K562 (cell line): ENCODE measurements at regions not wholly inside any gene's neighbourhood (a gene's known extent, or its start where the extent isn't known, plus 50 kb on each side); places are given as distances from the start of the nearest gene placed in this dataset.

Experiments used
- ATAC-seq: fragments of 200-7000 bp; cut with Tn5 transposase; 3 replicates; pipeline ENCODE4 v1.9.1; 2020; ENCODE audit warnings: moderate library complexity
- BruUV-seq: library from RNA; stranded (reverse); fragments of 400-500 nt; replicated peaks from 2 replicates; lab custom pipeline; 2021; lab: Mats Ljungman, UMichigan
- CTCF ChIA-PET: fragments of 300-600 bp; formaldehyde crosslinking; extraction: SDS; loops from one replicate; lab custom pipeline; 2021; ENCODE audit warnings: low intra/inter-chr PET ratio; lab: Yijun Ruan, JAX
- POLR2A ChIA-PET: fragments of 300-600, 350-650 bp; sonication (Branson Sonifier 250); formaldehyde crosslinking; extraction: SDS; loops from one replicate; lab custom pipeline; 2021; ENCODE audit warnings: antibody characterized with exemption, inconsistent platforms; lab: Yijun Ruan, JAX
- DNase-seq, 4 experiments: peaks; one replicate each; pipeline versions ENCODE4 v3.0.0 to v3.0.0-alpha.2; 2011 to 2018; ENCODE audit warnings: low spot score in 3 of 4, mixed read lengths in 3 of 4; ENCODE audit errors: extremely low read depth in 1 of 4
- FAIRE-seq: peaks from 2 replicates; lab custom pipeline; 2011; peaks lifted over from hg19 to GRCh38; lab: Jason Lieb, UNC
- H2AFZ ChIP-seq: 2 replicates; pipeline ENCODE4 v1.6.0; 2011; ENCODE audit warnings: low read depth, low read length, control low read depth, inconsistent platforms
- H3K27ac ChIP-seq: fragments of 200-600 bp; 3 replicates; pipeline ENCODE4 v1.8.0; 2011; ENCODE audit warnings: low read depth, mild to moderate bottlenecking, control low read depth, inconsistent platforms, low read length, moderate library complexity, mixed read lengths; ENCODE audit errors: extremely low read depth
- H3K27me3 ChIP-seq, 2 experiments: fragments of 300-600 bp in 1 of 2; 2 replicates in 1 of 2; 3 replicates in 1 of 2; pipeline versions ENCODE4 v1.6.0 to v1.8.0; 2011; ENCODE audit warnings: inconsistent platforms in 2 of 2, low read length in 2 of 2, mild to moderate bottlenecking in 1 of 2, mixed read lengths in 1 of 2, moderate library complexity in 1 of 2; ENCODE audit not compliant: control insufficient read depth in 2 of 2, insufficient read depth in 2 of 2
- H3K36me3 ChIP-seq: fragments of 300-600 bp; 3 replicates; pipeline ENCODE4 v1.8.0; 2011; ENCODE audit warnings: mild to moderate bottlenecking, low read length, inconsistent platforms; ENCODE audit not compliant: control insufficient read depth, insufficient read depth
- H3K4me1 ChIP-seq, 2 experiments: fragments of 200-600 bp in 1 of 2; replicated peaks in 1 of 2; 2 replicates in 1 of 2; 3 replicates in 1 of 2; pipeline versions ENCODE4 v1.5.1 to v1.8.0; 2011; ENCODE audit warnings: inconsistent platforms in 2 of 2, low read length in 2 of 2, mild to moderate bottlenecking in 1 of 2, mixed read lengths in 1 of 2, moderate library complexity in 1 of 2; ENCODE audit not compliant: control insufficient read depth in 2 of 2, insufficient read depth in 2 of 2
- H3K4me2 ChIP-seq: 2 replicates; pipeline ENCODE4 v1.6.1; 2011; ENCODE audit warnings: low read length, control low read depth, inconsistent platforms, mixed read lengths; ENCODE audit not compliant: insufficient read depth
- H3K4me3 ChIP-seq: fragments of 200-600 bp; sonication (generic), shearing (Covaris generic); 2 replicates; pipeline ENCODE4 v1.5.1; 2016; ENCODE audit warnings: control low read depth, inconsistent platforms
- H3K79me2 ChIP-seq: fragments of 200-600 bp; 3 replicates; pipeline ENCODE4 v1.8.0; 2011; ENCODE audit warnings: low read length, inconsistent platforms; ENCODE audit not compliant: control insufficient read depth, insufficient read depth
- H3K9ac ChIP-seq, 2 experiments: 2 replicates each; pipeline versions ENCODE4 v1.6.0 to v1.6.1; 2011; ENCODE audit warnings: low read depth in 2 of 2, low read length in 2 of 2, control low read depth in 1 of 2, inconsistent platforms in 1 of 2, mild to moderate bottlenecking in 1 of 2, mixed read lengths in 1 of 2; ENCODE audit not compliant: insufficient read depth in 1 of 2
- H3K9me1 ChIP-seq: one replicate; pipeline ENCODE4 v1.6.0; 2011; ENCODE audit warnings: inconsistent platforms, mild to moderate bottlenecking, low read length, moderate library complexity; ENCODE audit not compliant: control insufficient read depth, insufficient read depth
- H3K9me3 ChIP-seq: replicated peaks from 2 replicates; pipeline ENCODE4 v1.5.1; 2011; ENCODE audit warnings: low read depth, low read length, inconsistent platforms; ENCODE audit not compliant: control insufficient read depth, insufficient read depth
- H4K20me1 ChIP-seq: replicated peaks from 2 replicates; pipeline ENCODE4 v1.6.1; 2011; ENCODE audit warnings: low read length, inconsistent platforms, mixed read lengths; ENCODE audit not compliant: control insufficient read depth, insufficient read depth
- EZH2 ChIP-seq: IDR thresholded peaks from 2 replicates; pipeline ENCODE4 v1.6.1; 2012; ENCODE audit warnings: low read depth, mild to moderate bottlenecking, inconsistent platforms, low read length, borderline replicate concordance
- GABPB1 ChIP-seq: sonication (generic); formaldehyde crosslinking; IDR thresholded peaks from 2 replicates; pipeline ENCODE4 v1.8.0; 2022; ENCODE audit warnings: mild to moderate bottlenecking, missing genetic modification reagents
- HCFC1 ChIP-seq: IDR thresholded peaks from 2 replicates; pipeline ENCODE4 v1.6.1; 2012; ENCODE audit warnings: low read depth, low read length, improper control_type of control experiment
- HDAC2 ChIP-seq: fragments of 450-650 bp; IDR thresholded peaks from 2 replicates; pipeline ENCODE4 v1.6.1; 2016; ENCODE audit warnings: mild to moderate bottlenecking
- MAFG ChIP-seq: fragments of 450-650 bp; conservative IDR thresholded peaks from 2 replicates; pipeline ENCODE4 v1.6.1; 2016; ENCODE audit warnings: missing genetic modification characterization, missing compliant biosample characterization
- MCM2 ChIP-seq: fragments of 450-650 bp; IDR thresholded peaks from 2 replicates; pipeline ENCODE4 v1.6.1; 2017; ENCODE audit warnings: low read depth, mild to moderate bottlenecking
- MTA1 ChIP-seq: fragments of 450-650 bp; IDR thresholded peaks from 2 replicates; pipeline ENCODE4 v1.6.1; 2017; ENCODE audit warnings: borderline replicate concordance
- RBFOX2 ChIP-seq: fragments of 200-400 bp; formaldehyde crosslinking; IDR thresholded peaks from 2 replicates; pipeline ENCODE4 v1.6.1; 2017; ENCODE audit warnings: low read depth, mild to moderate bottlenecking, low read length, moderate library complexity
- STAG1 ChIP-seq: sonication (generic); formaldehyde crosslinking; IDR thresholded peaks from 2 replicates; pipeline ENCODE4 v1.5.0; 2020; ENCODE audit warnings: missing genetic modification reagents, borderline replicate concordance
- ZFP36 ChIP-seq: fragments of 150-350 bp; IDR thresholded peaks from 2 replicates; pipeline ENCODE4 v1.6.1; 2018; ENCODE audit warnings: low read length, low read depth; ENCODE audit not compliant: partially characterized antibody
- ZNF766 ChIP-seq: fragments of 200-800 bp; sonication (Bioruptor generic); conservative IDR thresholded peaks from 2 replicates; pipeline ENCODE4 v1.6.1; 2016; ENCODE audit warnings: missing genetic modification characterization, missing compliant biosample characterization
- WGBS: fragments of 100-300 bp; shearing (Covaris generic); methylation state at CpG from one replicate; pipeline ENCODE4 v1.1.6; 2016; ENCODE audit warnings: low coverage, mixed read lengths; ENCODE audit not compliant: insufficient coverage; ENCODE audit errors: missing lambda C conversion rate; 5-methylcytosine and 5-hydroxymethylcytosine counted together
- in situ Hi-C: fragments of 300-500 bp; cut with MboI; formaldehyde crosslinking; loops from 4 replicates; pipeline ENCODE4 v1.15.0; 2018; ENCODE audit warnings: inconsistent platforms, mixed read lengths
- intact Hi-C: fragments of 100-400 bp; cut with micrococcal nuclease; formaldehyde crosslinking; loops from 2 replicates; pipeline ENCODE4 v1.14.2; 2022

DNA sequence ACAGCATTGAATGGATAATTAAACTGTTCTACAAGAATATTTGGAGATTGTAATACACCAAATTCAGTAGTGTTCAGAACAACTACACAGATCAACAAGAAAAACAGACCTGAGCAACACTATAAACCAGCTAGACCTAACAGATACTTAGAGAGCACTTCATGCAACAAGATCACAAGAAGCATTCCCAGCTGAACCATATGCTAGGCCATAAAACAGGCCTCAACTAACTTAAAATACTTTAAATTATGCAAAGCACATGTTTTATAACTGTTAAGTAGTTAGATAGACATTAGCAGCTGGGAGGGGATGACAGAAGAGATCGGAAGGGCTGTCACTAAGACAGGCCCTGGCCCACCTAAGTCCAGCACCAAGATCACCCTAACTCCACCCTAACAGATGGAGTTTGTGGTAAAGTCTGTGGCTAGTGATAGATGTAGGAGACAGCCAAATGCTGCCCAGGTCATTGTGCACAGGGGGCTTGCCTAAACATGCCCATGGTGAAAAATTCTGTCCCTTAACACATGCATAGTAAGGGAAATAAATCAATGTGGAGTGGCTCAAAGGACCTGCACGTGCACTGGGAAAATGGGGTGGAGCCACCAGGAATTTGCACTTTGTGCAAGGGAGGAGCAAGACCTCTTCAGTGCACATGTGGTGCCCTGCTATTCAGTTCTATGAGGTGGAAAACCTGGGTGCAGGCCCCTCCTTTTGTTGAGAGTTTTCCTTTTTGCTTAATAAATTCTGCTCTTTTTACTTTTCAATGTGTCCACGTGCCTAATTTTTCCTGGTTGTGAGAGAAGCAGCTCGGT is 567.8 kb upstream of the NRG3 start:
- TF ChIP-seq HCFC1 = no peak
- no peak for TF ChIP-seq EZH2
- TF ChIP-seq MAFG (tag) = no peak
- no peak for TF ChIP-seq MCM2
- TF ChIP-seq ZNF766 = no peak
- TF ChIP-seq, all 486 proteins: peak for 0
- no peaks in the 10 kb centered on the region for H3K9me3 ChIP-seq
- no peaks in the 10 kb centered on the region for H3K27me3 ChIP-seq
- DNase-seq = no peak
- intact Hi-C loops (no loop called here), in situ Hi-C loops (no loop called here)
- no peak for FAIRE-seq
- ChIA-PET POLR2A (no interaction called here), CTCF (no interaction called here)
- no peak overlapping the region for H3K4me2 ChIP-seq
- no peak for ATAC-seq
- H3K4me1 ChIP-seq = no peaks in the 10 kb centered on the region
- no peak overlapping the region for H3K27ac ChIP-seq
- H3K36me3 ChIP-seq = no peaks in the 10 kb centered on the region
- H2AFZ ChIP-seq = no peak overlapping the region
- no peaks in the 10 kb centered on the region for H3K79me2 ChIP-seq
- no peak overlapping the region for H3K9ac ChIP-seq
- no TSS peak for BruUV-seq
- no peaks in the 10 kb centered on the region for H4K20me1 ChIP-seq
- no peaks in the 10 kb centered on the region for H3K9me1 ChIP-seq
- WGBS = 1% methylated on average over 4 of the region's 4 CpGs
- no peak overlapping the region for H3K4me3 ChIP-seq

DNA sequence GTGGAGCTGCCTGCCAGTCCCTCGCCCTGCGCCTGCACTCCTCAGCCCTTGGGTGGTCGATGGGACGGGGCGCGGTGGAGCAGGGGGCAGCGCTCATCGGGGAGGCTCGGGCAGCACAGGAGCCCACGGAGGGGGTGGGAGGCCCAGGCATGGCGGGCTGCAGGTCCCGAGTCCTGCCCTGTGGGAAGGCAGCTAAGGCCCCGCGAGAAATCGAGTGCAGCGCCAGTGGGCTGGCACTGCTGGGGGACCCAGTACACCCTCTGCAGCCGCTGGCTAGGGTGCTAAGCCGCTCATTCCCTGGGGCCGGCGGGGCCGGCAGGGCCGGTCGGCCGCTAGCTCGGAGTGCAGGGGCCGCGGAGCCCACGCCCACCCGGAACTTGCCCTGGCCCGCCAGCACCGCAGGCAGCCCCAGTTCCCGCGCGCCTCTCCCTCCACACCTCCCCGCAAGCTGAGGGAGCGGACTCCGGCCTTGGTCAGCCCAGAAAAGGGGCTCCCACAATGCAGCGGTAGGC is 565.9 kb upstream of the NRG3 start:
- TF ChIP-seq STAG1 (CRISPR knock-in tag) (no peak), GABPB1 (CRISPR knock-in tag) (no peak), RBFOX2 (no peak), ZFP36 (no peak), MTA1 (no peak), HDAC2 (no peak)
- Histone ChIP-seq H3K27ac (no peak overlapping the region), H3K9ac (no peak overlapping the region), H3K4me2 (no peak overlapping the region), H3K9me3 (no peaks in the 10 kb centered on the region; the same call in 1 of the 2 replicates), H2AFZ (no peak overlapping the region), H3K79me2 (no peaks in the 10 kb centered on the region), H3K27me3 (no peaks in the 10 kb centered on the region), H3K9me1 (no peaks in the 10 kb centered on the region), H3K4me1 (no peaks in the 10 kb centered on the region), H3K4me3 (no peak overlapping the region), H4K20me1 (no peaks in the 10 kb centered on the region), H3K36me3 (no peaks in the 10 kb centered on the region)
- FAIRE-seq = no peak
- no peak for DNase-seq
- BruUV-seq = no TSS peak
- ChIA-PET CTCF (no interaction called here), POLR2A (no interaction called here)
- in situ Hi-C loops (no loop called here), intact Hi-C loops (no loop called here)
- no peak for ATAC-seq
- WGBS = 1% methylated on average over 27 of the region's 38 CpGs
